ENCODE measurements at regions not wholly inside any gene's neighbourhood (a gene's known extent, or its start where the extent isn't known, plus 50 kb on each side); places are given as distances from the start of the nearest gene placed in this dataset.

GRCh38 chr4:124573056-124573455, 139.5 kb downstream of the ANKRD50 start:
- no peak overlapping the region for H3K4me2 ChIP-seq (ENCODE audit: low read length)
- no peaks in the 10 kb centered on the region for H3K9me2 ChIP-seq (ENCODE audit: insufficient read depth, low read length)
- H3K36me3 ChIP-seq (ENCODE audit: insufficient read depth, low read length): no peaks in the 10 kb centered on the region
- no peaks in the 10 kb centered on the region for H3K27me3 ChIP-seq (ENCODE audit: insufficient read depth, low read depth, low read length)
- no peak overlapping the region for H2AFZ ChIP-seq (ENCODE audit: low read depth, low read length)
- H3K27ac ChIP-seq (ENCODE audit: low read length): no peak overlapping the region
- no peak overlapping the region for H3K4me3 ChIP-seq (ENCODE audit: low read length)
- no peak overlapping the region for H3K9ac ChIP-seq (ENCODE audit: low read length)
- no peaks in the 10 kb centered on the region for H3K79me2 ChIP-seq (replicated peaks; ENCODE audit: insufficient read depth, low read length)
- no peaks in the 10 kb centered on the region for H3K9me3 ChIP-seq (ENCODE audit: low read length)
- no peaks in the 10 kb centered on the region for H4K20me1 ChIP-seq (ENCODE audit: insufficient read depth)
- no peaks in the 10 kb centered on the region for H3F3A ChIP-seq (ENCODE audit: insufficient read depth, low read length, poor library complexity, severe bottlenecking)
- no peak for TF ChIP-seq MXI1 (conservative IDR thresholded peaks at IDR 0.05; ENCODE audit: poor library complexity, severe bottlenecking)
- no peak for TF ChIP-seq CTCF (IDR thresholded peaks at IDR 0.05; ENCODE audit: poor library complexity, severe bottlenecking)
- TF ChIP-seq EP300 (conservative IDR thresholded peaks at IDR 0.05; ENCODE audit: poor library complexity, severe bottlenecking): no peak
- no peak for TF ChIP-seq RAD21 (conservative IDR thresholded peaks at IDR 0.05)
- no peak for TF ChIP-seq REST (IDR thresholded peaks at IDR 0.05; ENCODE audit: borderline replicate concordance)
- TF ChIP-seq SMC3 (conservative IDR thresholded peaks at IDR 0.05; ENCODE audit: poor library complexity): no peak
- TF ChIP-seq TAF1 (IDR thresholded peaks at IDR 0.05; ENCODE audit: low read depth): no peak
- no peak for TF ChIP-seq EZH2 (IDR thresholded peaks at IDR 0.05; ENCODE audit: borderline replicate concordance, insufficient read depth, low read length, poor library complexity, severe bottlenecking)
- no peak for TF ChIP-seq POLR2AphosphoS5 (IDR thresholded peaks at IDR 0.05)

GRCh38 chr4:124579896-124580295, 132.6 kb downstream of the ANKRD50 start:
- no peaks in the 10 kb centered on the region for H3F3A ChIP-seq (ENCODE audit: insufficient read depth, low read length, poor library complexity, severe bottlenecking)
- no peaks in the 10 kb centered on the region for H3K27me3 ChIP-seq (ENCODE audit: insufficient read depth, low read depth, low read length)
- no peaks in the 10 kb centered on the region for H3K79me2 ChIP-seq (replicated peaks; ENCODE audit: insufficient read depth, low read length)
- H3K27ac ChIP-seq (ENCODE audit: low read length): no peak overlapping the region
- no peak overlapping the region for H3K4me3 ChIP-seq (ENCODE audit: low read length)
- H2AFZ ChIP-seq (ENCODE audit: low read depth, low read length): no peak overlapping the region
- H3K36me3 ChIP-seq (ENCODE audit: insufficient read depth, low read length): no peaks in the 10 kb centered on the region
- H4K20me1 ChIP-seq (ENCODE audit: insufficient read depth): no peaks in the 10 kb centered on the region
- H3K9ac ChIP-seq (ENCODE audit: low read length): no peak overlapping the region
- H3K9me3 ChIP-seq (ENCODE audit: low read length): peaks cover 7% of the 10 kb centered on the region
- no peak overlapping the region for H3K4me2 ChIP-seq (ENCODE audit: low read length)
- no peak for TF ChIP-seq CTCF (IDR thresholded peaks at IDR 0.05; ENCODE audit: poor library complexity, severe bottlenecking)
- no peak for TF ChIP-seq RAD21 (conservative IDR thresholded peaks at IDR 0.05)
- no peak for TF ChIP-seq EZH2 (IDR thresholded peaks at IDR 0.05; ENCODE audit: borderline replicate concordance, insufficient read depth, low read length, poor library complexity, severe bottlenecking)
- no peak for TF ChIP-seq EP300 (conservative IDR thresholded peaks at IDR 0.05; ENCODE audit: poor library complexity, severe bottlenecking)
- no peak for TF ChIP-seq REST (IDR thresholded peaks at IDR 0.05; ENCODE audit: borderline replicate concordance)
- TF ChIP-seq SMC3 (conservative IDR thresholded peaks at IDR 0.05; ENCODE audit: poor library complexity): no peak
- TF ChIP-seq MXI1 (conservative IDR thresholded peaks at IDR 0.05; ENCODE audit: poor library complexity, severe bottlenecking): no peak
- no peak for TF ChIP-seq POLR2AphosphoS5 (IDR thresholded peaks at IDR 0.05)
- no peak for TF ChIP-seq TAF1 (IDR thresholded peaks at IDR 0.05; ENCODE audit: low read depth)
- H3K9me2 ChIP-seq (ENCODE audit: insufficient read depth, low read length): no peaks in the 10 kb centered on the region

Data from neural cell (in vitro differentiated cells).